ENCODE measurements at regions not wholly inside any gene's neighbourhood (a gene's known extent, or its start where the extent isn't known, plus 50 kb on each side); places are given as distances from the start of the nearest gene placed in this dataset.
"Not testable (repeated sequence)": the region's sequence is repeated elsewhere in the genome, so short reads cannot be mapped to it uniquely, and the experiment has no call there.

- DNase-seq (ENCODE audit: low read depth), result peak; percentile 54
Observed at GRCh38 chrX:139049465-139049864, 337.9 kb upstream of the FGF13 start.

GRCh38 chrX:139044680-139045079, 333.2 kb upstream of the FGF13 start:
- no peak for DNase-seq (ENCODE audit: low read depth)

GRCh38 chrX:139039041-139039440, 327.5 kb upstream of the FGF13 start:
- DNase-seq (ENCODE audit: low read depth), result no peak

- DNase-seq (ENCODE audit: low read depth), result no peak
Observed at GRCh38 chrX:139026811-139027210, 315.3 kb upstream of the FGF13 start.

- peak; percentile 5 for DNase-seq (ENCODE audit: low read depth)
Observed at GRCh38 chrX:139026406-139026805, 314.9 kb upstream of the FGF13 start.

GRCh38 chrX:139025816-139026215, 314.3 kb upstream of the FGF13 start:
- DNase-seq (ENCODE audit: low read depth), result peak; percentile 10

GRCh38 chrX:139023531-139023930, 312.0 kb upstream of the FGF13 start:
- no peak for DNase-seq (ENCODE audit: low read depth)

GRCh38 chrX:139020801-139021200, 309.3 kb upstream of the FGF13 start:
- no peak for DNase-seq (ENCODE audit: low read depth)

- DNase-seq (ENCODE audit: low read depth), result no peak
Observed at GRCh38 chrX:139018436-139018835, 306.9 kb upstream of the FGF13 start.

- no peak for DNase-seq (ENCODE audit: low read depth)
Observed at GRCh38 chrX:139015627-139016026, 304.1 kb upstream of the FGF13 start.

GRCh38 chrX:139008185-139008584, 296.7 kb upstream of the FGF13 start:
- no peak for DNase-seq (ENCODE audit: low read depth)

GRCh38 chrX:139003856-139004527, 292.5 kb upstream of the FGF13 start:
- not testable (repeated sequence) for DNase-seq (ENCODE audit: low read depth)

GRCh38 chrX:139002319-139002718, 290.8 kb upstream of the FGF13 start:
- no peak for DNase-seq (ENCODE audit: low read depth)

GRCh38 chrX:138996268-138996667, 284.8 kb upstream of the FGF13 start:
- DNase-seq (ENCODE audit: low read depth), result no peak

- no peak for DNase-seq (ENCODE audit: low read depth)
Observed at GRCh38 chrX:138995458-138995857, 283.9 kb upstream of the FGF13 start.

- not testable (repeated sequence) for DNase-seq (ENCODE audit: low read depth)
Observed at GRCh38 chrX:138990425-138990824, 278.9 kb upstream of the FGF13 start.

- DNase-seq (ENCODE audit: low read depth), result no peak
Observed at GRCh38 chrX:138986866-138987265, 275.3 kb upstream of the FGF13 start.

- peak; percentile 10 for DNase-seq (ENCODE audit: low read depth)
Observed at GRCh38 chrX:138986235-138986634, 274.7 kb upstream of the FGF13 start.

GRCh38 chrX:138982365-138982764, 270.8 kb upstream of the FGF13 start:
- no peak for DNase-seq (ENCODE audit: low read depth)

- DNase-seq (ENCODE audit: low read depth), result no peak
Observed at GRCh38 chrX:138964501-138964900, 253.0 kb upstream of the FGF13 start.

GRCh38 chrX:138962419-138962818, 250.9 kb upstream of the FGF13 start:
- not testable (repeated sequence) for DNase-seq (ENCODE audit: low read depth)

GRCh38 chrX:138954976-138955375, 243.5 kb upstream of the FGF13 start:
- no peak for DNase-seq (ENCODE audit: low read depth)

GRCh38 chrX:138946926-138947325, 235.4 kb upstream of the FGF13 start:
- DNase-seq (ENCODE audit: low read depth), result no peak

- peak; percentile 31 for DNase-seq (ENCODE audit: low read depth)
Observed at GRCh38 chrX:138945219-138945618, 233.7 kb upstream of the FGF13 start.

All from myocyte (in vitro differentiated cells).